GM18858 (cell line): ENCODE measurements at regions not wholly inside any gene's neighbourhood (a gene's known extent, or its start where the extent isn't known, plus 50 kb on each side); places are given as distances from the start of the nearest gene placed in this dataset.

Experiments used
- ATAC-seq: cut with Tn5 transposase; IDR thresholded peaks from one replicate; pipeline ENCODE4 v1.9.1; 2021; ENCODE audit not compliant: unreplicated experiment

DNA sequence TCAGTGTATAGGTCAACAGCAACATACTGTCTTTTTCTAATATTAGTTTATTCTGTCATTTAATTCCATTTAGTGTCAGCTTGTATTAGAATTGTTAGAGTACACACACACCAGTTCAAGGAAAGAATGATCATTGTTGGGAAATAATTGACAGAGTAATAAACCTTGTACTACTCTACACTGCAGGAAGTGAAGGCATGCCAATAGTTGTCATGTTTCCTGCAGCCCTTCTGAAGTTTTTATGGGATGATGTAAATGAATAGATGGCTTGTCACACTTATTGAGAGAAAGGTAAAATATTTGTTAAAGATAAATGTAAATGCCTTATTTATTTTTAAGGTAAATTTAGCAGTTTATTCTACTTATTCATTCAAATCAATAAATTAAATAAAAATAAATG, 306.9 kb upstream of the KLHL1 start:
- ATAC-seq, result no peak

GRCh38 chr13:70408865-70409264, 300.6 kb upstream of the KLHL1 start:
- ATAC-seq, result no peak

DNA sequence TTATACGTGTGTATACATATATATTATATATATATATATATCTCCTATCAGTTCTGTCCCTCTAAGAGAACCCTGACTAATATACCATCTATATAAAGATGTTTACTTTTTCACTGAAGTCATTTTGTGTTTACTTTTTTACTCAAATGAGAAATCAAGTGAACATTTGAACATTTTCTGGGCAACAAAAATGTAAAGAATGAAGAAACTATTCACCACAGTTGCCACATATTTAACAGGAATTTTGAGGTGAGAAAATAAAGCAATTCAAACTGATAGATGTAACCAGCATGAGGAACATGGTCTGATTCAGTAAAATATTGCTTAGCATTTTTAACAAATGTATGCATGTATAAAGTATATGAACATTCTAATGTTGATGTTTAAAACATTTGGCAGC, 299.2 kb upstream of the KLHL1 start:
- no peak for ATAC-seq

- ATAC-seq, result no peak
Observed at GRCh38 chr13:70405266-70405665, 297.0 kb upstream of the KLHL1 start.

DNA sequence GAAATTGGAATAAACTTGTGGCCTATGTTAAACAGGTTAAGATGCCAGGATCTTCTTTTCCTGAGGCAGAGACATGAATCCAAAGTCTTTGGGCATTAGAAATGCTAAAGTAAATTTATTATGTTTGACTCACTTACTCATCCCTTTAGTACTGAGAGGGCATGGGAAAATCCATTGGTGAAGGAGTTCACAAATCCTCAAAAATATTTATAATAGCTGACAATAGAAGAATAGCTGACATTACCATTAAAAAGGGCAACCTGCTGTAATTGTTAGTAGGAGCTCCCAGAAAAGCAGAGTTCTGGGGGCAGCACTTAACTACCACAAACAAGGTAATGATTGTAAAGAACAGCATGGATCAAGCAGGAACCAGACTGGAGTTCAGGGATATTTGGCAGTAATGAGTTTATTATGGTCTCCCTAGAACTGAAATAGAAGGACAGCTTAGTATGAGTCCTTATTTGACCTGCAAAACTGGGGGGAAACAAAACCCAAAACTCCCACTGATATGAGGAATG, 285.8 kb upstream of the KLHL1 start:
- no peak for ATAC-seq

GRCh38 chr13:70391678-70392077, 283.4 kb upstream of the KLHL1 start:
- no peak for ATAC-seq

- ATAC-seq, result no peak
Observed at GRCh38 chr13:70390968-70391367, 282.7 kb upstream of the KLHL1 start.

- ATAC-seq, result no peak
Observed at GRCh38 chr13:70390064-70390463, 281.8 kb upstream of the KLHL1 start.

DNA sequence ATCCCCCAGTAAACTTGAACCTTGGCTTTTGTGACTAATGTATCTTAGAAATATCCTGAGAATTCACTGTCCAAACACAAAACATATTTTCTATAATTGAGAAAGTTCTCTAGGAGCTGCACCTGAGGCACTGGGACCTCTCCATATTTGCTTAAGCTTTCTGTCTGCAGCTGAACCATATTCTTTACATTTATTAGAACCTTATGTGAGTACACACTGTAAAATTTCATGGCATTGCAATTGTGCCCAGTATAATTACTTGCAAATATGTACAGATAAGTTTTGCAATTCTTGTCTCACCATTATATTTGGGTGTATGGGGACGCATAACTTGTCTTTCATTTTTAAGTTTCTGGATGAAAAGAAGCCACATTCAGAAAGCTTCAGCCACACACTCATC, 280.7 kb upstream of the KLHL1 start:
- ATAC-seq, result no peak

- no peak for ATAC-seq
Observed at GRCh38 chr13:70386919-70387318, 278.7 kb upstream of the KLHL1 start.

GRCh38 chr13:70385852-70386251, 277.6 kb upstream of the KLHL1 start:
- no peak for ATAC-seq

DNA sequence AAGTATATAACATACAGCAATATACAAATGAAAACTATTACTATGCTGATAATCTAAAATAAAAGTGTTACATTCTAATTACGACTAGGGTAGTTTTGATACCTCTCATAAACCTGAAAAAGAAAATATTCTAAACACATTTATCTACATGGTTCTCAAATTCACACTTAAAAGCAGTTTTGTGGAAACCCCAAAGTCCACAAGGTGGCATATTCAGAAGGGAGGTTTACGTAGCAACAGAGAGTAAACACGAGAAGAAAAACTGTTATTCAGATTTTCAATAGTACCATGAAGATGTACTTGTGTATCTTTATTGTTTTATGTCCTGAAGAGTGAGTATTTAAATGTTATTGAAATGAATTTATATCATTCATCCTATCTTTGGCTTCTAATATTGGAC, 275.9 kb upstream of the KLHL1 start:
- ATAC-seq, result no peak

- no peak for ATAC-seq
Observed at GRCh38 chr13:70380809-70381208, 272.6 kb upstream of the KLHL1 start.

GRCh38 chr13:70375718-70376117, 267.5 kb upstream of the KLHL1 start:
- no peak for ATAC-seq

- no peak for ATAC-seq
Observed at GRCh38 chr13:70370924-70371323, 262.7 kb upstream of the KLHL1 start.

GRCh38 chr13:70366720-70367119, 258.5 kb upstream of the KLHL1 start:
- no peak for ATAC-seq

DNA sequence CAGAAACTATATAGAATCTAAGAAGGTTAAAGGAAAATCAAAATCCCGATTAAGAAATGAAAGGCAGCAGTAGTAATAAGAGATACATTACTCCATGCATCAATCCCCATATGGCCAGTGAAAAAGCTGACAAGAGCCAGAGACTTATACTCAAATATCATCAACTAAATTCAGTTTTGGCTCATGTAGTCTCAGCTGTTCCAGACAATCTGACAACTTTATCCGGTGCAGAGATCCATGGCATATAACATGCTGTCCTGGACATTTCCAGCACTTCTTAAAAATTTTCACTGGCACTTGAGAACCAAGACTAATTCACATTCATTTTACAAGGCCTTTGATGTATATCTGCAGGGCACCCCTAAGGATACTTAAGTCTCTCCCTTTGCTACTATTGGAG, 255.7 kb upstream of the KLHL1 start:
- ATAC-seq, result no peak

DNA sequence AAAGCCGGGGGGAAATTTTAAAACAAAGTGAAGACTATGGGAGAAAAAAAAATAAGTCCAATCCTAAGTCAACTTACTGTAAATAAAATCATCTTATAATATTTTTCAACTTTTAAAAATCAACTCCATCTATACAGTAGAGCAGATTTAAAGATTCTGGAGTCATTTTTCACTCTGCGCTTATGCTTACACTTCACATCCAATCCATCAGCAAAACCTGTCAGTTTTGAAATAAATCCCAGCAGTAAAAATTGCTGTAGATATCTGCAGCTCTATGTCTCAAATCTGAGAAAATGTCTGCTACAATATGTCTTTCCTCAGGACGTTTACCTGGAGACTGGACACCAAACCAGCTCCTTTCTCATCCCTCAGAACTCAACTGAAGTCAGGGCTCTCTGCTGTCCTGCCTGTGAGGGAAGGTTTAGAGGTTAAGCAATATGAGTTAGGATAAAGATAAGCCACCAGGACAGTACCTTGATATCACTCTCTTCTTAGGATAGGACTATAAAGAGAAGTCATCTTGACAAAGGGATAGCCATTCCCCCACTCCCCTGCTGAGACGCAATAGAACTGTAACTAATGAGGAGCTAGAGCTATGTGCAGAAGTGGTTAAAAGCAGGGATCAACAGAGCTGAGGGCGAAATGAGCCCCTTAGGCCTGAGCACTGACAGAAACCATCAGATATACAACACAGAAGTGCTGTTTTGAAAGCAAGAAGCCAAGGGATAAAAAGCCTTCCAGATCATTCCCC, 254.7 kb upstream of the KLHL1 start:
- ATAC-seq, result no peak

GRCh38 chr13:70357031-70357430, 248.8 kb upstream of the KLHL1 start:
- ATAC-seq, result no peak

GRCh38 chr13:70353096-70353495, 244.8 kb upstream of the KLHL1 start:
- no peak for ATAC-seq

DNA sequence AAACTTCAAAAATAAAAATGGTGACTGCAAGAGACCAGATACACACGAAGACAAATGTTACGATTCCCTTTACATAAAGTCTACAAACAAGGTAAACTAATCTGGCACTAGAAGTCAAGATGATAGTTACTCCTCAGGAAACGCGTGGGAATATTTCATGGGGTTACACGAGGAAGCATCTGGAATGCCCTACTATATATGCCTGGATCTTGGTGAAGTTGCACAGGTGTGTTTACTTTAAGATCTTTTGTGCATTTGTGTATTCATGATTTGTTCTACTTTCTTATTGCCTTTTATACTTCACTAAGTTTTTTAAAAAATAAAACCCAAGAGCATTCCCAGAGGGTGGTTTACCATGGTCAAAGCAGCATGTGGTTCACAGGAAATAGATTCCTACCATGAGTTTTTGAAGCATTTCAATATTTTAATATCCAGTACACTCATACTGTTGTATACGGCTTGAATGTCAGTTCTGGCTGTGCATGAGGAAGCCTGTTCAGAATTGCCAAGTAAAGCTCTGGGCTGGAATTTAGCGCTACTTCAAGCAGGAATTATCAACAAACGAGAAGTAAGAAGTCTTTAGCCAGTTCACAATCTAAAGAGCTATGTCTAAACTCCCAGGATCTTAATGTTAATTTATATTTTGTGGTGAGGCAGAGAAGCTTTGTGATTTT, 239.8 kb upstream of the KLHL1 start:
- no peak for ATAC-seq

DNA sequence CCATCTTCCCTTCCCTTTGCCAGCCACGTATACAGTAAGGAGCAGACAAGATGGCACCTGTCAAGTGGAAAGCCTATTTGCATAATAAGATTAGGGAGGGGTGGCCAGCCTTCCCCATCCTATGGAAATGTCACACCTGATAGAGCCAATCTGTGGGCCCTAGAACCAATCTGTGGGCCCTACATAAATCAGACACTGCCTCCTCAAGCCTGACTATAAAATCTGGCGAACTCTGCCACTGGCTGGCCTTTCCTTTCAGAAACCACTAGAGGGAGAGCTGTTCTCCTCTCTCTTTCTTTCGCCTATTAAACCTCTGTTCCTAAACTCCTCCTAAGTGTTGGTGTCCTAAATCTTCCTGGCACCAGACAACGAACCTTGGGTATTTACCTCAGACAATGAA, 231.5 kb upstream of the KLHL1 start:
- no peak for ATAC-seq

DNA sequence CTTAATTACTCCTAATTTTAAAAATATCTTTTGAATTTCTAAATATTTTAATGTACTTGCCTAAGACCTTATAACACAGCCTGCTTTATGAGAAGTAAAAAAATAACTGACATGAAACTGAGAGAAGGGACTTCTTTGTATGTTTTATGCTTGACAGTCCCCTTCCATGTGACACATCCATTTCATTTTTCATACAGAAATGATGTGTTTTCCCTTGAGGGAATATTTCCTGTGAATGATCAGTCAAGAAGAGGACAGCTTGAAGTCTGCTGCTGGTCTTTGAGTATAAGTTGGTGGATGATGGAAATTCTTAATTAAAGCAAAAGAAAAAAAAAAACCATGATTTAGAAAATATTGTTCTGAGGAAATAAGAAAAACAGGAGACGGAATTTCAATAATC, 230.4 kb upstream of the KLHL1 start:
- no peak for ATAC-seq
